GM18858 (cell line): ENCODE measurements at regions not wholly inside any gene's neighbourhood (a gene's known extent, or its start where the extent isn't known, plus 50 kb on each side); places are given as distances from the start of the nearest gene placed in this dataset.

Source experiments
- ATAC-seq: cut with Tn5 transposase; IDR thresholded peaks from one replicate; pipeline ENCODE4 v1.9.1; 2021; ENCODE audit not compliant: unreplicated experiment

DNA sequence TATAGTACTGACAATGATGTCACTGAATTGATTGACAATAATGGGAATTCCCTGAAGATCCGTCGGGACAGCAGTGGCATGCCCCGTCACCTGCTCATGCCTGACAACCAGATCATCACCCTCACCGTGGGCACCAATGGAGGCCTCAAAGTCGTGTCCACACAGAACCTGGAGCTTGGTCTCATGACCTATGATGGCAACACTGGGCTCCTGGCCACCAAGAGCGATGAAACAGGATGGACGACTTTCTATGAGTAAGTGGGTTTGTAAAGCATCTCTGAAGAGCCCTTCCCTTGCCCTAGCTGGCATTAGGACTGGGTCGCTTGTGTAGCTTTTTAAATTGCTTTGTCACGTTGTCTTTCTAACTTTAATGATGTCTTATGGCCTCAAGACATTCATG lies 72.7 kb upstream of the WWC1 start:
- ATAC-seq, result no peak

DNA sequence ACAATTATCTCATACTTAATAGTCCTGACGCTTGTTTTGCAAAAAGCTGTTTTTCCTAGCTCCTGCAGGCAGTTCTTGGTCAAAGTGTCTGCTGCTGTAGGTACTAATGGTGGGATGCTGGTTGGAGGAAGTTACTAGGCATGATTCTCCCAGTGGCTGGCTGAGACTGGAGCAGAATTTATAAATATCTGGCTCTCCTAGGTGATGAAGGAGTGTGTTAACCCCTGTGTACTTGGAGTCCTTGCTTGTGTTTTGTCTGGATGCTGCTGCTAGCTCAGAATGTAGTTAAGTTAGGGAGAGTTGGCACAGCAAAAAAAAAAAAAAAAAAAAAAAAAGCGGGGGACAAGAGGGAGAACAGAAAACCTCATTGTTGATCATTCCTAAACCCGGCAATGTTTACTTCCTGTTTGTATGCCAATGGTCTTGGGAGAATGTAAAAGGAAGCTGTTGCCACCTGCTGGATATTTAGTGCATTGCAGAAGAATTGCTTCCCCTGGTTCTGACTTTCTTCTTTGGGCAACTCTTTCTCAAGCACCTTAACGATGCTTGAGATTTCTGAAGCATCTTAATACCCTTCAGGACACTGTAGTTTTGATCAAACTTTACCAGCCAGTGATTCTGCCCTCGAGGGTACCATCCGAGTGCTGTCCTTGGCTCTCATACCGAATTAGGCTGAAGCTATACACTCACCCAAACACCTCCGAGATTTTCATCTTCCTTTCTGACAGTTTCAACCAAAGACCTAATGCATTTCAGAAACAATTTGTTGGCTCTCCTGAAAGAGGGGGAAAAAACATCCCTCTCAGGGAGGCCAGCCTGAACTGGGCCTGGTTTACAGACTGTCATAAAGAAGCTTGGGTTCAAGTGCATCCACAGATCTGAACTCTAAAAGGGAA lies 71.7 kb upstream of the WWC1 start:
- ATAC-seq, result peak; percentile 89

DNA sequence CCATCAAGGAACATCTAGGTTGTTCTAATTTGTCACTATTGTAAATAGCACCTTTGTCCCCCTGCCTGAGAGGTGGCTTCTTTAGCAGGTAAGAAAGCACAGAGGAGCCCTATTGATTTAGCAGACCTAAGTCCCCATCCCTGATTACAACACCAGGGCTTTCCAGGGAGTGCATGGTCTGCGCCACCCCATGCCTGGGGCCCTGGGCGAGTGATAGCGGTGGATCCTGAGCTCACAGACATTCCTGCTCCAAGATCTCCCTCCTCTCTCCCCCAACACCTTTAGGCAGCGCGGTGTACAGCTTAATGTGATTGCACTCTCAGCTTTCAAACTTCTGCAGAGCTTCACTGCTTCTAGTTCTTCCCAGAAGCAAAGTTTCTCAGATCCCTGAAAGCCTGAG lies 67.4 kb upstream of the WWC1 start:
- ATAC-seq, result no peak

DNA sequence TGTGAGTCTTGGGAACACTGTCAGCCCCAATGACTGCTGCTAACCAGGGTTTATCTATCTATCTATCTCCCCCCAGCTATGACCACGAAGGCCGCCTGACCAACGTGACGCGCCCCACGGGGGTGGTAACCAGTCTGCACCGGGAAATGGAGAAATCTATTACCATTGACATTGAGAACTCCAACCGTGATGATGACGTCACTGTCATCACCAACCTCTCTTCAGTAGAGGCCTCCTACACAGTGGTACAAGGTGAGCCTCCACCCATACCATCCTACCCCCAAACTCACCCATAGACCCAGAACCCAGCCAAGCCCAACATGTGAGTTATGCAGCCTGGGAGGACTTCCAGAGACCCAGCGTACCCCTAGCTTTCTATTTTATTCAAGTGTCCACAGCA lies 65.4 kb upstream of the WWC1 start:
- no peak for ATAC-seq

DNA sequence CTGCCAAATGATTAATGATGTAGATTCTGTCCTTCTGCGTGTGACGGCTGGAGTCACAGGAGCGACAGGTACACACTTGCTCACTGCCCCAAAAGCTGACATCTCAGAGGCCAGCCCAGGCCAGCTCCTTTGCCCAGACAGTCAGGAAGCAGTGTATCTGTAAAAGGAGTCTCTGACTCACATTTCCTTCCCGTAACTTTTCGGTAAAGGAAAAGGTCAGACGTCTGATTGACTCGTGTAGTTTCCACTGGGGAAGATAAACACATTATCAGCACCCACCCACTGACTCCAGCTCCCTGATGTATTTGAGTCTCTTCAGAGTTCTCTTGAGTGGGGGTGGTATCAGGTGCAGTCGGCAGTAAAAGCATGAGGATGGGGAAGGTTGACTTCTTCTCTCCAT lies 64.4 kb upstream of the WWC1 start:
- ATAC-seq, result no peak

DNA sequence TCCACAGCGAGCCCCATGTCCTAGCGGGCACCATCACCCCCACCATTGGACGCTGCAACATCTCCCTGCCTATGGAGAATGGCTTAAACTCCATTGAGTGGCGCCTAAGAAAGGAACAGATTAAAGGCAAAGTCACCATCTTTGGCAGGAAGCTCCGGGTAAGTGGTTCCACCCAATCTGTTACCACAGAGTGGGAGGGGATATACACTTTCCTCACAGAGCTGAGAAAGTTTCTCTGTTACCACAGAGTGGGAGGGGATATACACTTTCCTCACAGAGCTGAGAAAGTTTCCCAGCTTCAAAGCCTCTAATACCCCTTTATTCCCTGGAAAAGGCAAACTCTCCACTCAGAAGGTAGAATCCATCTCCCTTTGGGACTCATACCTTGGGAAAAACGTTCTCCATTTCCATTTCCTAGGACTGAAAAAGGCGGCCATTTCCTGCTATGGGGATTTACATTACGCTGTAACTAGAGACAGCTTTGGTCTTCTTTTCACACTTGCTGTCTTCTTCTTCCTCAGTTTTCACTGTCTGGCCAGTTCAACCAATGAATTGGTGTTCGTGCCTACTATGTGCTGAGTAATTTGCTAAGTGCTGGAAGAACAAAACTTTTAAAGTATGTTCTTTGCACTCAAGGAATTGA lies 63.4 kb upstream of the WWC1 start:
- peak; percentile 87 for ATAC-seq

DNA sequence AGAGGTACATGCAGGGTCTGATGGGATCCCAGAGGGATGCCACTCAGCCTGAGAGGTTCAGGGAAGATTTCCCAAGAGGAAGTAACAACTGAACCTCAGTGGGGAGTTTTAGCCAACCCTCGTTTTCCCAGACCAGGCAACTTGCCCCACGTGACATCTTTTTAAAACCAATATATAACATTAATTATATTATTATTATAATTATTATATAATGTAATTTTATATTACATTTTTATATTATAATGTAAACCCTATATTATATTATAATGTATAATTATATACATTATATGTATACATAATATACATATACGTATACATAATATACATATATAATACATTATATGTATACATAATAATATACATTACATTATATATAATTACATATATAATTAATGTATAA lies 62.8 kb upstream of the WWC1 start:
- no peak for ATAC-seq

DNA sequence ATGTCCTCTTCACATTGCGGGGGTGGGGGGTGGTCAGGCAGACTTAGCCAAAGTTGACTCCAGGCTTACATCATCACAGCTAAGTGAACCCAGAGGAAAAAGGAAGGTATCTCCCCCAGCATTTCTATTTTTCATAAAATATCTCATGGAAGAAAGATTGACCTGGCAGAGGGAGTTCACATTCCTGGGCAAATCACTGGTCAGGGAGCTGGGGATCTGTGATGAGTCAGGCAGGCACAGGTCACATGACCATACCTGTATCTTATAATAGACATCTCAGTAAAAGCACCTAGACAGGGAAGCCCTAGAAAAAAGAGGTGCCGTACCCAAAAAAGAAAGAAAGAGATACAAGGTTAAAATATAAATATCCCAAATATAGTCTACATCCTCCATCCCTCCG lies 57.3 kb upstream of the WWC1 start:
- no peak for ATAC-seq

DNA sequence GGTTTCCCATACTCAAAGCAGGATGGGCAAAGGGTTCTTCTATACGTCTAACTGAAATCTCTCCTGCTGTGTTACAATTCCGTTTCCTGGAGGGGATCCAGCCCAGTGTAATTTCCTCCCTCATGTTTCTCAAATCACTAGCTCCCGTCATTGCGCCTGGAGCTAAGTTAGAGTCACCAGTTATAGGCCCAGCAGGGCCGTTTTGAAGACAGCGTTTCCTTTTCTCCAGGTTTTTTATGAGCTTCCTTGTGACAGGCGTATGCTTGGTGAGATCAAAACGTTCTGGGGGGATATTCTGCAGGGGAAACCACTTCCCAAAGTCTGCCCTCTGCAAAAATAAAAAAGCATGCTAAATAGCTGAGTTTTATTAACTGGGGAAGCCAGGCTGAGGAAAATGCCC lies 53.0 kb upstream of the WWC1 start:
- no peak for ATAC-seq

DNA sequence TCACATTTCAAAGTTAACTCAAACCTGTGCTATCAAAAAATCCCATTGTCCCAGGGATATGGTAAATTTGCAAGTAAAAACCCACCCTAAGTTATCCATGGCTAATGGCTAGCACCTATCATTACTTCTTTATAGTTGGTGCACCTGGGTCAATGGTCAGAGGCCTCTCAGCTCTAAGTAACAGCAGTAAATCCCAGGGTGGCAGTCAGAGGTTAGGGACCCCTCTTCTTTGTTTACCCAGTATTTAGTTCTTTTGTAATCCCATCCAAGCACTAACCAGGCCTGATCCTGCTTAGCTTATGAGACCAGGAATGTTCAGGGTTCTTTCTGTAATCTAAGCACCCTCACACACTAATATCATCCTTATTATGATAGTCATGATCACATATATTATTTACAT lies 52.1 kb upstream of the WWC1 start:
- ATAC-seq, result no peak
